ENCODE measurements at regions not wholly inside any gene's neighbourhood (a gene's known extent, or its start where the extent isn't known, plus 50 kb on each side); places are given as distances from the start of the nearest gene placed in this dataset.
A peak's percentile ranks its signal among the peaks of the same experiment; 100 is the strongest.

- Mint-ChIP-seq H3K36me3 (ENCODE audit: insufficient read depth in 1 of 3, low read depth in 3 of 3) (peaks cover 4 to 14% (median 7%) of the 10 kb centered on the region in 3 experiments), H3K9me3 (peaks cover 7 to 8% of the 10 kb centered on the region in 2 experiments; a peak in 3 of 5 replicates), H3K4me3 (no peak overlapping the region), H3K27ac (no peak overlapping the region), H3K27me3 (ENCODE audit: low read depth) (no peaks in the 10 kb centered on the region), H3K4me1 (peaks cover 12% of the 10 kb centered on the region in 2 experiments; a peak in 3 of 4 replicates)
- Histone ChIP-seq H2AFZ (ENCODE audit: low read length) (peak overlapping the region; percentile 6), H2AK5ac (ENCODE audit: insufficient read length, low read length) (no peak overlapping the region), H3K9ac (ENCODE audit: extremely low read depth, insufficient read length, low read length) (no peak overlapping the region), H3K79me2 (ENCODE audit: insufficient read depth, low read length) (no peaks in the 10 kb centered on the region), H3K14ac (ENCODE audit: insufficient read depth, low read length) (no peak overlapping the region), H2BK15ac (ENCODE audit: low read depth, low read length) (no peak overlapping the region), H3K23me2 (ENCODE audit: insufficient read length, low read depth, low read length, poor library complexity, severe bottlenecking) (no peaks in the 10 kb centered on the region), H2BK5ac (ENCODE audit: insufficient read length, low read length) (no peak overlapping the region), H3K4me1 (ENCODE audit: insufficient read depth, low read length) (no peaks in the 10 kb centered on the region), H3K4ac (ENCODE audit: low read depth, low read length) (no peak overlapping the region), H3K9me3 (ENCODE audit: control insufficient read depth, low read depth, low read length) (no peaks in the 10 kb centered on the region), H4K20me1 (ENCODE audit: control insufficient read depth, insufficient read depth, insufficient read length) (no peaks in the 10 kb centered on the region), H3K4me2 (ENCODE audit: insufficient read depth, insufficient read length, low read length) (no peak overlapping the region), H3K23ac (ENCODE audit: insufficient read length, low read depth, low read length) (no peak overlapping the region), H4K8ac (replicated peaks; ENCODE audit: insufficient read length, low read depth, low read length) (no peak overlapping the region), H2BK20ac (ENCODE audit: low read depth, low read length, poor library complexity, severe bottlenecking) (no peak overlapping the region), H2BK120ac (ENCODE audit: low read depth, low read length, poor library complexity, severe bottlenecking) (no peak overlapping the region), H4K91ac (ENCODE audit: insufficient read length, low read depth, low read length) (no peak overlapping the region), H3K27ac (ENCODE audit: insufficient read length, low read depth, low read length) (no peak overlapping the region), H3K18ac (ENCODE audit: insufficient read length, low read depth, low read length) (no peak overlapping the region), H3K56ac (ENCODE audit: insufficient read length, low read depth, low read length) (no peak overlapping the region), H3K79me1 (ENCODE audit: insufficient read depth, low read depth, low read length, poor library complexity, severe bottlenecking) (no peaks in the 10 kb centered on the region), H3K27me3 (ENCODE audit: insufficient read depth, low read length) (no peaks in the 10 kb centered on the region), H2BK12ac (ENCODE audit: insufficient read length, low read depth, low read length) (no peak overlapping the region), H4K5ac (ENCODE audit: insufficient read length, low read depth, low read length) (no peak overlapping the region), H3T11ph (ENCODE audit: low read length) (no peak overlapping the region)
- TF ChIP-seq CTCF (conservative IDR thresholded peaks at IDR 0.05), result no peak
- DNase-seq, result no peak
- no CpG with 5 or more reads among the region's 2 CpGs for whole genome bisulfite sequencing (ENCODE audit: extremely low coverage, insufficient read length, low lambda C conversion rate)
Measured at GRCh38 chr9:82682431-82682830, 380.5 kb downstream of the RASEF start.
